ENCODE measurements at regions not wholly inside any gene's neighbourhood (a gene's known extent, or its start where the extent isn't known, plus 50 kb on each side); places are given as distances from the start of the nearest gene placed in this dataset.

- H3K4me3 ChIP-seq (ENCODE audit: low read depth, low read length), result no peak overlapping the region
- TF ChIP-seq, protein P1, sequence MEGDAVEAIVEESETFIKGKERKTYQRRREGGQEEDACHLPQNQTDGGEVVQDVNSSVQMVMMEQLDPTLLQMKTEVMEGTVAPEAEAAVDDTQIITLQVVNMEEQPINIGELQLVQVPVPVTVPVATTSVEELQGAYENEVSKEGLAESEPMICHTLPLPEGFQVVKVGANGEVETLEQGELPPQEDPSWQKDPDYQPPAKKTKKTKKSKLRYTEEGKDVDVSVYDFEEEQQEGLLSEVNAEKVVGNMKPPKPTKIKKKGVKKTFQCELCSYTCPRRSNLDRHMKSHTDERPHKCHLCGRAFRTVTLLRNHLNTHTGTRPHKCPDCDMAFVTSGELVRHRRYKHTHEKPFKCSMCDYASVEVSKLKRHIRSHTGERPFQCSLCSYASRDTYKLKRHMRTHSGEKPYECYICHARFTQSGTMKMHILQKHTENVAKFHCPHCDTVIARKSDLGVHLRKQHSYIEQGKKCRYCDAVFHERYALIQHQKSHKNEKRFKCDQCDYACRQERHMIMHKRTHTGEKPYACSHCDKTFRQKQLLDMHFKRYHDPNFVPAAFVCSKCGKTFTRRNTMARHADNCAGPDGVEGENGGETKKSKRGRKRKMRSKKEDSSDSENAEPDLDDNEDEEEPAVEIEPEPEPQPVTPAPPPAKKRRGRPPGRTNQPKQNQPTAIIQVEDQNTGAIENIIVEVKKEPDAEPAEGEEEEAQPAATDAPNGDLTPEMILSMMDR (IDR thresholded peaks at IDR 0.05; ENCODE audit: borderline replicate concordance, insufficient read depth, low read depth, low read length), result no peak
These were observed 74.6 kb upstream of the CD93 start for GRCh38 chr20:23160536-23161243.

- TF ChIP-seq, protein P1 (IDR thresholded peaks at IDR 0.05; ENCODE audit: borderline replicate concordance, insufficient read depth, low read depth, low read length), result no peak
- H3K4me3 ChIP-seq (ENCODE audit: low read depth, low read length), result no peak overlapping the region
These were observed 73.8 kb upstream of the CD93 start for GRCh38 chr20:23159947-23160318.

DNA sequence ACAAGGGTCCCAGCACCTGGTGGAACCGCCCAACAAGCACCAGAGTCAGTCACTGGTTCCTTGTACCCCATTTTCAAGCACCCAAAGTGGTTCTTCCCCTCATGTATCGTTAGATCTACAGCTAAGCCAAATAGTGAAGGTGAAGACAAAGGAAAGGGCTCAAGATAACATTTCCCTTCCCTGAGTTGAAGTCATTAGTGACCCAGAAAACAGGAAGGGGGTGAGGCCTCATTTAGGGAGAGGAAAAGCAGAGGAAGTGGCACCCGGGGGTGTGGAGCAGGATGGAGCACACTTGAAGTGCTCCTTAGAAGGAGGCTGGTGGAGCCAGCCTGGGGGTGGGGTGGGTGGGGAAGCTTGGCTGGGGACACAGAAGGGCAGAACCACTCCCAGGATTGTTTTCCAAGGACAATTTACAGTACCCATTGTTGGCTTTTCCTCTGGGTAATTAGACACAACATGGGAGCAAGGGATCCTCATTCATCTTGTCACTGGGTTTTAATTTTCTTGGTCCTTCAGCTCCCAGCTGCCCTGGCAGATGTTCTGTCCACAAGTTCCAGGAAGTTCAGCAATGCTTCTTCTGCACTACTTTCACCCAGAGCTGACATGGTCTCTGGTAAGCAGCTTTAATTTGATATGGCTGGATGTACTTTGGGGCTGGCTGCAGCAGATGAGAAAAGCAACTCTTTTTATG, 73.3 kb upstream of the CD93 start:
- TF ChIP-seq, protein P1 (IDR thresholded peaks at IDR 0.05; ENCODE audit: borderline replicate concordance, insufficient read depth, low read depth, low read length), result no peak
- no peak overlapping the region for H3K4me3 ChIP-seq (ENCODE audit: low read depth, low read length)

- H3K4me3 ChIP-seq (ENCODE audit: low read depth, low read length), result no peak overlapping the region
- TF ChIP-seq, protein P1 (IDR thresholded peaks at IDR 0.05; ENCODE audit: borderline replicate concordance, insufficient read depth, low read depth, low read length), result no peak
These were observed 71.6 kb upstream of the CD93 start for GRCh38 chr20:23157734-23158133.

- TF ChIP-seq, protein P1 (IDR thresholded peaks at IDR 0.05; ENCODE audit: borderline replicate concordance, insufficient read depth, low read depth, low read length), result no peak
- no peak overlapping the region for H3K4me3 ChIP-seq (ENCODE audit: low read depth, low read length)
These were observed 70.8 kb upstream of the CD93 start for GRCh38 chr20:23156842-23157423.

DNA sequence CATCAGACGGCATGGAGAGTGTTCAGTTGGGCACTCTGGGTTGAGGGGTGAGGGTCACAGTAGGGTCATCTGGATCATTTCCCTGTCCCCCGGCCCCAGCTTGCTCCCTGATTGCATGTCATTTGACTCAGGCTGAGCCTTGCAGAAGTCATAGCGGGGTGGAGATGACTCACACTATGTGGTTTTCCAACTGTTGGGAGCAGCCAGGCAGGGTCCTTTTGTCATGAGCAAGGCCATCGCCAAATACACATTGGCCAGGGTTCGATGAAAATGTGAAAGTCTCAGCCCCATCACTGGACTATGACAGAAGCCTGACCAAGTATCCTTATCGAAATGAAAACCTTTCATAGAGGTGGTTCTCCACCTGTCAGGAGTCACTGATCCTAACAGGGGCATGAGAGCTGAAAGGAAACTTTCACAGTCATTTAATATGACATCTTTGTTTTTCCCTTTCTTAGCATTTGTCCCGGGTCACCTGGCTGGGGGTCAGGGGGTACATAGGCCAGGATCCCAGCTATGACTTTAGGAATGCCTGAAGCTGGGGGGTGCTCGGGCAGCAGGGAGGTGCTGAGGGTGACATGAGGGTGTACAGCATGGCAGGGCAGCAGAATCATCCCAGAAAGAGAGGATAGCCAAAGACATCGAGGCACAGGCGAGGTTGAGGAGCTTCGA, 70.2 kb upstream of the CD93 start:
- TF ChIP-seq, protein P1 (IDR thresholded peaks at IDR 0.05; ENCODE audit: borderline replicate concordance, insufficient read depth, low read depth, low read length), result no peak
- no peak overlapping the region for H3K4me3 ChIP-seq (ENCODE audit: low read depth, low read length)
